ENCODE measurements at regions not wholly inside any gene's neighbourhood (a gene's known extent, or its start where the extent isn't known, plus 50 kb on each side); places are given as distances from the start of the nearest gene placed in this dataset.

- H3K9me1 ChIP-seq (ENCODE audit: insufficient read depth, low read length): no peaks in the 10 kb centered on the region
- H2AK5ac ChIP-seq (ENCODE audit: low read depth, low read length): no peak overlapping the region
- H3K4me1 ChIP-seq (ENCODE audit: control insufficient read depth, insufficient read depth, low read length): no peaks in the 10 kb centered on the region
- no peak overlapping the region for H3K9ac ChIP-seq (ENCODE audit: low read depth, low read length)
- no peak overlapping the region for H2AK9ac ChIP-seq (replicated peaks; ENCODE audit: low read depth, low read length, poor library complexity)
- no peaks in the 10 kb centered on the region for H3K9me3 ChIP-seq (ENCODE audit: control insufficient read depth, insufficient read depth, low read length)
- intact Hi-C loops (cut with micrococcal nuclease): no loop called here
- no peak overlapping the region for H3K4ac ChIP-seq (ENCODE audit: low read depth, low read length)
- no peaks in the 10 kb centered on the region for H3K79me1 ChIP-seq (ENCODE audit: low read depth in 1 of 2, low read length in 2 of 2)
- no peak overlapping the region for H3K23ac ChIP-seq (ENCODE audit: low read depth, low read length)
- no peak overlapping the region for H3K56ac ChIP-seq (ENCODE audit: extremely low read depth, insufficient read depth, low read length)
- ChIA-PET POLR2A (ENCODE audit: unreplicated experiment) (no interaction called here), CTCF (interaction anchor here (0.6 to 1.0 kb wide), 2 partner anchors 583 to 600 kb away, joined by 3 read pairs; no protein-coding TSS in a partner anchor)
- no peaks in the 10 kb centered on the region for H3K27me3 ChIP-seq (ENCODE audit: control insufficient read depth, insufficient read depth, low read length)
- H4K20me1 ChIP-seq (ENCODE audit: insufficient read depth, low read length): no peaks in the 10 kb centered on the region
- H2BK5ac ChIP-seq (ENCODE audit: low read depth, low read length, poor library complexity, severe bottlenecking): no peak overlapping the region
- no CpG with 5 or more reads among the region's 2 CpGs for WGBS, 2 experiments (ENCODE audit: extremely low coverage in 2 of 2, insufficient read length in 1 of 2)
- no peak overlapping the region for H2BK20ac ChIP-seq (ENCODE audit: low read depth, low read length)
- in situ Hi-C loops (cut with MboI; ENCODE audit: low sequenced_read_pairs): no loop called here
- no peak overlapping the region for H3K4me2 ChIP-seq (ENCODE audit: low read depth, low read length)
- H2BK15ac ChIP-seq (ENCODE audit: low read depth, low read length): no peak overlapping the region
- ATAC-seq (ENCODE audit: low read depth): no peak
- H4K5ac ChIP-seq (ENCODE audit: low read depth, low read length): no peak overlapping the region
- TF ChIP-seq NFE2L2 (IDR thresholded peaks at IDR 0.05; ENCODE audit: low read depth, low read length): no peak
- TF ChIP-seq BHLHE40 (IDR thresholded peaks at IDR 0.05; ENCODE audit: low read depth, low read length): no peak
- TF ChIP-seq MAFK (IDR thresholded peaks at IDR 0.05; ENCODE audit: low read depth, low read length): no peak
- no peak for TF ChIP-seq POLR2A (IDR thresholded peaks at IDR 0.05; ENCODE audit: low read depth, low read length)
- TF ChIP-seq RCOR1 (IDR thresholded peaks at IDR 0.05; ENCODE audit: insufficient replicate concordance, low read length): no peak
- TF ChIP-seq, protein P1, sequence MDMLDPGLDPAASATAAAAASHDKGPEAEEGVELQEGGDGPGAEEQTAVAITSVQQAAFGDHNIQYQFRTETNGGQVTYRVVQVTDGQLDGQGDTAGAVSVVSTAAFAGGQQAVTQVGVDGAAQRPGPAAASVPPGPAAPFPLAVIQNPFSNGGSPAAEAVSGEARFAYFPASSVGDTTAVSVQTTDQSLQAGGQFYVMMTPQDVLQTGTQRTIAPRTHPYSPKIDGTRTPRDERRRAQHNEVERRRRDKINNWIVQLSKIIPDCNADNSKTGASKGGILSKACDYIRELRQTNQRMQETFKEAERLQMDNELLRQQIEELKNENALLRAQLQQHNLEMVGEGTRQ (IDR thresholded peaks at IDR 0.05; ENCODE audit: low read depth, low read length): no peak
- no peak for TF ChIP-seq MXI1 (IDR thresholded peaks at IDR 0.05; ENCODE audit: borderline replicate concordance, low read depth, low read length)
- no peak for TF ChIP-seq SMC3 (IDR thresholded peaks at IDR 0.05; ENCODE audit: low read depth, low read length)
- no peak for TF ChIP-seq FOS (IDR thresholded peaks at IDR 0.05; ENCODE audit: low read depth, low read length)
- TF ChIP-seq CTCF (conservative IDR thresholded peaks at IDR 0.05; ENCODE audit: low read depth, low read length): no peak
- no peak for TF ChIP-seq RAD21 (IDR thresholded peaks at IDR 0.05; ENCODE audit: low read length)
- TF ChIP-seq CHD1 (IDR thresholded peaks at IDR 0.05; ENCODE audit: low read depth, low read length): no peak
- TF ChIP-seq, protein P2, sequence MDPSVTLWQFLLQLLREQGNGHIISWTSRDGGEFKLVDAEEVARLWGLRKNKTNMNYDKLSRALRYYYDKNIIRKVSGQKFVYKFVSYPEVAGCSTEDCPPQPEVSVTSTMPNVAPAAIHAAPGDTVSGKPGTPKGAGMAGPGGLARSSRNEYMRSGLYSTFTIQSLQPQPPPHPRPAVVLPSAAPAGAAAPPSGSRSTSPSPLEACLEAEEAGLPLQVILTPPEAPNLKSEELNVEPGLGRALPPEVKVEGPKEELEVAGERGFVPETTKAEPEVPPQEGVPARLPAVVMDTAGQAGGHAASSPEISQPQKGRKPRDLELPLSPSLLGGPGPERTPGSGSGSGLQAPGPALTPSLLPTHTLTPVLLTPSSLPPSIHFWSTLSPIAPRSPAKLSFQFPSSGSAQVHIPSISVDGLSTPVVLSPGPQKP (IDR thresholded peaks at IDR 0.05; ENCODE audit: borderline replicate concordance, low read depth, low read length): no peak
- no peak for TF ChIP-seq RFX5 (IDR thresholded peaks at IDR 0.05; ENCODE audit: low read depth, low read length)
- no peak for TF ChIP-seq CEBPB (IDR thresholded peaks at IDR 0.05; ENCODE audit: low read depth, low read length)
- TF ChIP-seq MAZ (IDR thresholded peaks at IDR 0.05; ENCODE audit: borderline replicate concordance, low read depth, low read length): no peak
- no peak overlapping the region for H3K18ac ChIP-seq (ENCODE audit: low read depth, low read length)
- H3K27ac ChIP-seq (ENCODE audit: insufficient read depth, low read length): no peak overlapping the region
- no peak overlapping the region for H4K8ac ChIP-seq (ENCODE audit: low read depth in 2 of 2, low read length in 2 of 2)
- no peaks in the 10 kb centered on the region for H3K36me3 ChIP-seq (ENCODE audit: control insufficient read depth, insufficient read depth, low read length)
- no TSS peak for BruUV-seq (replicated peaks)
- H3K4me3 ChIP-seq (ENCODE audit: insufficient read depth, low read depth, low read length): no peak overlapping the region
- no peak overlapping the region for H3K14ac ChIP-seq (replicated peaks; ENCODE audit: low read depth, low read length)
- no peak overlapping the region for H4K91ac ChIP-seq (ENCODE audit: insufficient read depth, low read depth, low read length)
- no peak overlapping the region for H2BK120ac ChIP-seq (ENCODE audit: low read depth, low read length)
- no peak overlapping the region for H2AFZ ChIP-seq (replicated peaks; ENCODE audit: low read length, poor library complexity)
- DNase-seq: no peak
- dilution Hi-C loops (cut with HindIII; ENCODE audit: low sequenced_read_pairs, unreplicated experiment): no loop called here
These were observed 252.3 kb upstream of the SASH1 start for GRCh38 chr6:148090326-148090725.

Measured in IMR-90 (cell line).